Endothelial cell of umbilical vein (primary cell): ENCODE measurements at regions not wholly inside any gene's neighbourhood (a gene's known extent, or its start where the extent isn't known, plus 50 kb on each side); places are given as distances from the start of the nearest gene placed in this dataset.

Experiments
- BruUV-seq: library from RNA; stranded (reverse); fragments of 400-500 nt; replicated peaks from 2 replicates; lab custom pipeline; 2021; lab: Mats Ljungman, UMichigan
- CTCF ChIA-PET: fragments of 300-600, 350-600 bp; sonication (Branson Sonifier 250); formaldehyde crosslinking; loops from one replicate; lab custom pipeline; 2021; ENCODE audit warnings: antibody characterized with exemption, inconsistent platforms; lab: Charles Lee
- POLR2A ChIA-PET: fragments of 300-600, 350-600 bp; sonication (Branson Sonifier 250); formaldehyde crosslinking; loops from one replicate; lab custom pipeline; 2021; ENCODE audit warnings: antibody characterized with exemption, inconsistent platforms; lab: Charles Lee
- DNase-seq: peaks from one replicate; pipeline ENCODE4 v3.0.0-alpha.2; 2011; ENCODE audit warnings: low read depth, low spot score
- FAIRE-seq: peaks from 2 replicates; lab custom pipeline; 2011; peaks lifted over from hg19 to GRCh38; lab: Jason Lieb, UNC
- H2AFZ ChIP-seq: 2 replicates; pipeline ENCODE4 v1.6.0; 2012; ENCODE audit warnings: low read depth, low read length, control low read depth, inconsistent platforms
- H3K27ac ChIP-seq: 2 replicates; pipeline ENCODE4 v1.5.1; 2011; ENCODE audit warnings: low read depth, mild to moderate bottlenecking, control low read depth, low read length, moderate library complexity; ENCODE audit not compliant: insufficient read depth
- H3K27me3 ChIP-seq, 2 experiments: 2 replicates each; pipeline versions ENCODE4 v1.6.0 to v1.6.1; 2011; ENCODE audit warnings: low read length in 2 of 2, mixed read lengths in 1 of 2; ENCODE audit not compliant: control insufficient read depth in 2 of 2, insufficient read depth in 2 of 2
- H3K36me3 ChIP-seq, 2 experiments: 2 replicates in 1 of 2; 3 replicates in 1 of 2; pipeline ENCODE4 v1.5.1; 2011; ENCODE audit warnings: low read length in 2 of 2, mild to moderate bottlenecking in 1 of 2, moderate library complexity in 1 of 2; ENCODE audit not compliant: control insufficient read depth in 2 of 2, insufficient read depth in 2 of 2; ENCODE audit errors: extremely low read depth in 1 of 2
- H3K4me1 ChIP-seq: 3 replicates; pipeline ENCODE4 v1.5.1; 2011; ENCODE audit warnings: mild to moderate bottlenecking, low read length; ENCODE audit not compliant: control insufficient read depth, insufficient read depth; ENCODE audit errors: extremely low read depth
- H3K4me2 ChIP-seq: 2 replicates; pipeline ENCODE4 v1.6.1; 2011; ENCODE audit warnings: low read length, control low read depth, mixed read lengths; ENCODE audit not compliant: insufficient read depth
- H3K4me3 ChIP-seq, 3 experiments: fragments of 200-600 bp in 1 of 3; sonication (generic), shearing (Covaris generic) in 1 of 3; replicated peaks in 1 of 3; 2 replicates each; pipeline ENCODE4 v1.5.1; 2011 to 2016; ENCODE audit warnings: control low read depth in 3 of 3, low read length in 3 of 3, mild to moderate bottlenecking in 2 of 3, inconsistent platforms in 1 of 3, low read depth in 1 of 3, moderate library complexity in 1 of 3; ENCODE audit not compliant: insufficient read depth in 1 of 3
- H3K79me2 ChIP-seq: 2 replicates; pipeline ENCODE4 v1.6.0; 2012; ENCODE audit warnings: low read length, inconsistent platforms; ENCODE audit not compliant: control insufficient read depth, insufficient read depth
- H3K9ac ChIP-seq: replicated peaks from 2 replicates; pipeline ENCODE3; 2011; ENCODE audit warnings: low read length, control low read depth; ENCODE audit not compliant: insufficient read depth; ENCODE audit errors: extremely low read depth
- H3K9me1 ChIP-seq: replicated peaks from 3 replicates; pipeline ENCODE4 v1.6.0; 2011; ENCODE audit warnings: mild to moderate bottlenecking, low read length; ENCODE audit not compliant: control insufficient read depth, insufficient read depth; ENCODE audit errors: extremely low read depth
- H3K9me3 ChIP-seq: replicated peaks from 2 replicates; pipeline ENCODE4 v1.5.1; 2012; ENCODE audit warnings: low read length, inconsistent platforms; ENCODE audit not compliant: control insufficient read depth, insufficient read depth
- H4K20me1 ChIP-seq: replicated peaks from 2 replicates; pipeline ENCODE3; 2011; ENCODE audit warnings: mild to moderate bottlenecking, low read length; ENCODE audit not compliant: control insufficient read depth, insufficient read depth; ENCODE audit errors: extremely low read depth
- FOS ChIP-seq: IDR thresholded peaks from 2 replicates; pipeline ENCODE4 v1.6.1; 2011; ENCODE audit warnings: mild to moderate bottlenecking, low read length, moderate library complexity, borderline replicate concordance; ENCODE audit not compliant: insufficient read depth
- GATA2 ChIP-seq: IDR thresholded peaks from 2 replicates; pipeline ENCODE4 v1.7.0; 2011; ENCODE audit warnings: low read depth, mild to moderate bottlenecking, moderate library complexity, mixed read lengths, low read length; ENCODE audit not compliant: insufficient read length, insufficient read depth
- MYC ChIP-seq: IDR thresholded peaks from one replicate; pipeline ENCODE4 v1.6.1; 2011; ENCODE audit warnings: mild to moderate bottlenecking, low read depth, low read length
- POLR2A ChIP-seq: IDR thresholded peaks from 2 replicates; pipeline ENCODE4 v1.6.1; 2012; ENCODE audit warnings: low read depth, mild to moderate bottlenecking, control low read depth, low read length
- POLR2AphosphoS5 ChIP-seq: IDR thresholded peaks from 2 replicates; pipeline ENCODE4 v1.6.1; 2012; ENCODE audit warnings: low read depth, mild to moderate bottlenecking, control low read depth, low read length, moderate library complexity; ENCODE audit not compliant: insufficient read depth
- dilution Hi-C: fragments of 300-500 bp; cut with MboI; formaldehyde crosslinking; loops from one replicate; pipeline ENCODE4 v1.15.0; 2019; ENCODE audit warnings: low sequenced_read_pairs; ENCODE audit not compliant: extremely low pct_ligation_motif_present
- intact Hi-C: fragments of 100-400 bp; cut with micrococcal nuclease; formaldehyde crosslinking; loops from one replicate; pipeline ENCODE4 v1.10.0; 2022
- TF ChIP-seq, protein P1 (sequence below): IDR thresholded peaks from 2 replicates; pipeline ENCODE4 v1.6.1; 2011; ENCODE audit not compliant: insufficient read depth, insufficient read length
- TF ChIP-seq, protein P2 (sequence below), 2 donors: IDR thresholded peaks; 1 replicate in 1 of 2; 2 replicates in 1 of 2; pipeline ENCODE4 v1.5.1; 2011; ENCODE audit warnings: low read length in 2 of 2, mild to moderate bottlenecking in 2 of 2, moderate library complexity in 2 of 2, control low read depth in 1 of 2, inconsistent platforms in 1 of 2, low read depth in 1 of 2; ENCODE audit not compliant: insufficient read depth in 1 of 2; ENCODE audit errors: extremely low read depth in 1 of 2

DNA sequence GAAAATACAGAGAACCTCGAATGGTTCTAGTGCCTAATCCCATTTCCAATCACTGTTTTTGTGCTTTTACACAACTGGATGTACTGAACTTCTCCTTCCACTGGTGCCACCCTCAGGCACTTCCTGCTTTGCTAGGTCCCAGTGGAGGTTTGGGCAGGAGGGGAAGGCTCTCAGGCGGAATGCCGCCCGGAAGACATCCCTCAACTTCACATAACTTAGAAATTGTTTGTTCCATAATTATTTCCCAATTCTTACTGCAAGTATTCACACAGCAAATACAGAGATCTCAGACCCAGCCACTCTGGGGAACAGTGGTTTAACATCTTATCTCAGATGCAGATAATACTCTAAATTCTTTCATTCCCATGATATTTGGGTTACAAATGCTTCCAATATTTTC, 195.7 kb upstream of the IPO5 start:
- intact Hi-C loops = no loop called here
- dilution Hi-C loops = no loop called here
- no peak overlapping the region for H3K4me3 ChIP-seq
- FAIRE-seq = no peak
- H3K9me3 ChIP-seq = no peaks in the 10 kb centered on the region
- BruUV-seq = no TSS peak
- H3K9me1 ChIP-seq = no peaks in the 10 kb centered on the region
- H3K27ac ChIP-seq = no peak overlapping the region
- TF ChIP-seq POLR2A = no peak
- TF ChIP-seq, protein P1, sequence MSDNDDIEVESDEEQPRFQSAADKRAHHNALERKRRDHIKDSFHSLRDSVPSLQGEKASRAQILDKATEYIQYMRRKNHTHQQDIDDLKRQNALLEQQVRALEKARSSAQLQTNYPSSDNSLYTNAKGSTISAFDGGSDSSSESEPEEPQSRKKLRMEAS = no peak
- no peak for TF ChIP-seq POLR2AphosphoS5
- TF ChIP-seq, protein P2, sequence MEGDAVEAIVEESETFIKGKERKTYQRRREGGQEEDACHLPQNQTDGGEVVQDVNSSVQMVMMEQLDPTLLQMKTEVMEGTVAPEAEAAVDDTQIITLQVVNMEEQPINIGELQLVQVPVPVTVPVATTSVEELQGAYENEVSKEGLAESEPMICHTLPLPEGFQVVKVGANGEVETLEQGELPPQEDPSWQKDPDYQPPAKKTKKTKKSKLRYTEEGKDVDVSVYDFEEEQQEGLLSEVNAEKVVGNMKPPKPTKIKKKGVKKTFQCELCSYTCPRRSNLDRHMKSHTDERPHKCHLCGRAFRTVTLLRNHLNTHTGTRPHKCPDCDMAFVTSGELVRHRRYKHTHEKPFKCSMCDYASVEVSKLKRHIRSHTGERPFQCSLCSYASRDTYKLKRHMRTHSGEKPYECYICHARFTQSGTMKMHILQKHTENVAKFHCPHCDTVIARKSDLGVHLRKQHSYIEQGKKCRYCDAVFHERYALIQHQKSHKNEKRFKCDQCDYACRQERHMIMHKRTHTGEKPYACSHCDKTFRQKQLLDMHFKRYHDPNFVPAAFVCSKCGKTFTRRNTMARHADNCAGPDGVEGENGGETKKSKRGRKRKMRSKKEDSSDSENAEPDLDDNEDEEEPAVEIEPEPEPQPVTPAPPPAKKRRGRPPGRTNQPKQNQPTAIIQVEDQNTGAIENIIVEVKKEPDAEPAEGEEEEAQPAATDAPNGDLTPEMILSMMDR (IDR thresholded peaks at IDR 0.05; ENCODE audit: extremely low read depth in 1 of 2, insufficient read depth in 1 of 2, low read depth in 1 of 2, low read length in 2 of 2) = no peak
- TF ChIP-seq GATA2 = no peak
- TF ChIP-seq MYC = no peak
- no peaks in the 10 kb centered on the region for H4K20me1 ChIP-seq
- CTCF ChIA-PET = no interaction called here
- no peaks in the 10 kb centered on the region for H3K4me1 ChIP-seq
- POLR2A ChIA-PET = no interaction called here
- no peaks in the 10 kb centered on the region for H3K79me2 ChIP-seq
- no peak overlapping the region for H3K9ac ChIP-seq
- H3K27me3 ChIP-seq = peaks cover 1 to 5% of the 10 kb centered on the region in 2 experiments
- H3K4me2 ChIP-seq = no peak overlapping the region
- H3K36me3 ChIP-seq = no peaks in the 10 kb centered on the region
- DNase-seq = no peak
- no peak overlapping the region for H2AFZ ChIP-seq

DNA sequence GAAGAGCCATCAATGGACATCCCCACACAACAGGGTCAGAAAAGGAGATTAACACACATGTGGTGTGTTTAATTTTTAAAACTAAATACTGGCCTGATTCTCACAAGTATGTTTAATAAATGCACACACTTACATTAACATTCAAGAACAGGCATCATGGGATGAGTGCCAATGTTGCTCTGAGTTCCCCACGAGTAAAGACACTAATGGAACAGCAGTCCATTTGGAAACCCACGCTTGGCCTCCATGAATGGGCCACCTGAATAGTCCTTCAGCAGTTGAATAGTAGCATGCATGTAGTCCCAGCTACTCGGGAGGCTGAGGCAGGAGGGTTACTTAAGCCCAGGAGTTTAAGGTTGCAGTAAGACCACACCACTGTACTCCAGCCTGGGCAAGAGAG, 195.2 kb upstream of the IPO5 start:
- ChIA-PET POLR2A (no interaction called here), CTCF (no interaction called here)
- Histone ChIP-seq H3K36me3 (no peaks in the 10 kb centered on the region), H3K4me3 (no peak overlapping the region), H3K4me2 (no peak overlapping the region), H3K27me3 (peaks cover 1 to 5% of the 10 kb centered on the region in 2 experiments), H3K4me1 (no peaks in the 10 kb centered on the region), H4K20me1 (no peaks in the 10 kb centered on the region), H3K79me2 (no peaks in the 10 kb centered on the region), H3K9me3 (no peaks in the 10 kb centered on the region), H2AFZ (no peak overlapping the region), H3K9me1 (no peaks in the 10 kb centered on the region), H3K27ac (no peak overlapping the region), H3K9ac (no peak overlapping the region)
- FAIRE-seq = no peak
- no peak for DNase-seq
- intact Hi-C loops (no loop called here), dilution Hi-C loops (no loop called here)
- no peak for TF ChIP-seq FOS
- BruUV-seq = no TSS peak
